Heart left ventricle (tissue), 13 donors: ENCODE measurements at regions not wholly inside any gene's neighbourhood (a gene's known extent, or its start where the extent isn't known, plus 50 kb on each side); places are given as distances from the start of the nearest gene placed in this dataset.
"Not testable (repeated sequence)": the region's sequence is repeated elsewhere in the genome, so short reads cannot be mapped to it uniquely, and the experiment has no call there.

Experiments
- CTCF ChIP-seq, 12 donors: fragments of 200-600 bp; sonication (generic) in 4 of 12; IDR thresholded peaks; one replicate each; pipeline versions ENCODE4 v1.5.0 to v1.8.0; 2018 to 2022; ENCODE audit warnings: antibody characterized with exemption in 12 of 12, mild to moderate bottlenecking in 5 of 12
- POLR2A ChIP-seq, 2 donors: fragments of 450-650 bp; IDR thresholded peaks; one replicate each; pipeline ENCODE4 v1.6.1; 2017; ENCODE audit warnings: antibody characterized with exemption in 2 of 2, mild to moderate bottlenecking in 2 of 2, moderate library complexity in 2 of 2
- donor health status: ischemic (EF 13 %, LVEDD 7.1; RV severe dilation, severe dysfunction).
- donor health status: DM: no; HTN: yes; CAD: no.
- donor health status: DM: no; HTN: no; CAD: no.
- donor health status: ischemic (EF 25% LVEDD 6.9; RV normal size, moderate dysfunction).
- donor health status: ischemic (EF 25% LVEDD 5.7; RV mildly dilated, moderate dysfunction).
- donor health status: ischemic (EF 35%, LVEDD 5.7; RV mildly dilated, moderate dysfunction).
- donor health status: nonischemic (EF 11% LVEDD 7.7; RV severe dilation, severe dysfunction).
- donor health status: DM: yes; HTN: yes; CAD: no.
- donor health status: PGD.
- donor health status: ischemic (EF 29% LVEDD 5.4; RV normal size, mild dysfunction).
- donor health status: nonischemic (EF 23%, LVEDD 6.1; RV moderate dilation, normal function).

GRCh38 chr2:44064281-44064680 is 68.5 kb upstream of the LRPPRC start:
- TF ChIP-seq POLR2A, CTCF (IDR thresholded peaks at IDR 0.05): not testable (repeated sequence)
